Gastrocnemius medialis (tissue), 4 donors: ENCODE measurements at regions not wholly inside any gene's neighbourhood (a gene's known extent, or its start where the extent isn't known, plus 50 kb on each side); places are given as distances from the start of the nearest gene placed in this dataset.
A peak's percentile ranks its signal among the peaks of the same experiment; 100 is the strongest.

Experiments
- ATAC-seq, 2 donors: fragments of 150-250 bp; one replicate each; pipeline ENCODE4 v1.9.1; 2016
- DNase-seq, 2 donors: peaks; one replicate each; pipeline ENCODE4 v3.0.0-alpha.2; 2019
- H3K27ac ChIP-seq, 4 donors: fragments of 200-600 bp; sonication (generic); 1 replicate in 1 of 4; 2 replicates in 3 of 4; pipeline ENCODE4 v1.5.1; 2016 to 2018; ENCODE audit warnings: mild to moderate bottlenecking in 2 of 4, moderate library complexity in 1 of 4
- H3K27me3 ChIP-seq, 3 donors: fragments of 200-600 bp; sonication (generic) in 2 of 3; 1 replicate in 1 of 3; 2 replicates in 2 of 3; pipeline versions ENCODE4 v1.5.1 to v1.6.0; 2016 to 2019; ENCODE audit warnings: mild to moderate bottlenecking in 1 of 3, moderate library complexity in 1 of 3
- H3K36me3 ChIP-seq, 2 donors: fragments of 200-600 bp; sonication (generic) in 1 of 2; one replicate each; pipeline ENCODE4 v1.5.1; 2017 to 2018
- H3K4me1 ChIP-seq, 2 donors: fragments of 200-600 bp; sonication (generic) in 1 of 2; one replicate each; pipeline ENCODE4 v1.5.1; 2016 to 2017; ENCODE audit warnings: mild to moderate bottlenecking in 2 of 2
- H3K4me3 ChIP-seq, 4 donors: fragments of 200-600 bp; sonication (generic) in 3 of 4; 1 replicate in 1 of 4; 2 replicates in 3 of 4; pipeline ENCODE4 v1.5.1; 2016 to 2019; ENCODE audit warnings: mild to moderate bottlenecking in 2 of 4
- H3K9me3 ChIP-seq, 3 donors: fragments of 200-600 bp; sonication (generic) in 2 of 3; 1 replicate in 1 of 3; 2 replicates in 2 of 3; pipeline ENCODE4 v1.5.1; 2016 to 2019
- CTCF ChIP-seq, 5 experiments: fragments of 450-650 bp in 3 of 5; fragments of 200-600 bp in 2 of 5; sonication (generic) in 2 of 5; IDR thresholded peaks in 4 of 5; conservative IDR thresholded peaks in 1 of 5; 1 replicate in 4 of 5; 2 replicates in 1 of 5; pipeline ENCODE4 v1.5.1; 2016 to 2019; ENCODE audit warnings: antibody characterized with exemption in 5 of 5, mild to moderate bottlenecking in 3 of 5, moderate library complexity in 3 of 5
- POLR2A ChIP-seq, 2 donors: fragments of 450-650 bp; IDR thresholded peaks; one replicate each; pipeline ENCODE4 v1.6.1; 2017; ENCODE audit warnings: antibody characterized with exemption in 2 of 2, mild to moderate bottlenecking in 2 of 2, moderate library complexity in 2 of 2
- in situ Hi-C, 4 donors: fragments of 200-750 bp; cut with MboI; loops; one replicate each; pipeline versions ENCODE4 v1.15.0 to v1.8.0; 2017; ENCODE audit warnings: low sequenced_read_pairs in 4 of 4
- intact Hi-C: fragments of 100-400 bp; cut with DNase I; formaldehyde crosslinking; loops from one replicate; pipeline ENCODE4 v1.15.1; 2023; ENCODE audit warnings: low total_unique reads

- peak; percentile 50 to 60 for ATAC-seq
- in situ Hi-C loops = no loop called here
Measured at GRCh38 chr14:30375296-30375892, 183.6 kb upstream of the G2E3 start.

GRCh38 chr14:30381861-30382480 lies 177.0 kb upstream of the G2E3 start:
- no peaks in the 10 kb centered on the region for H3K9me3 ChIP-seq
- no peak overlapping the region for H3K4me3 ChIP-seq
- in situ Hi-C loops (no loop called here), intact Hi-C loops (no loop called here)
- no peaks in the 10 kb centered on the region for H3K4me1 ChIP-seq
- ATAC-seq = no peak
- H3K27me3 ChIP-seq = no peaks in the 10 kb centered on the region
- DNase-seq = no peak
- H3K36me3 ChIP-seq = no peaks in the 10 kb centered on the region
- H3K27ac ChIP-seq = no peak overlapping the region
- no peak for TF ChIP-seq CTCF (IDR thresholded peaks at IDR 0.05 in 4 of 5, conservative IDR thresholded peaks at IDR 0.05 in 1 of 5)
- no peak for TF ChIP-seq POLR2A (IDR thresholded peaks at IDR 0.05)

More at GRCh38 chr14:30375296-30375892, 183.6 kb upstream of the G2E3 start:
- Histone ChIP-seq H3K36me3 (no peaks in the 10 kb centered on the region), H3K4me1 (no peaks in the 10 kb centered on the region), H3K27ac (no peak overlapping the region), H3K4me3 (no peak overlapping the region), H3K9me3 (no peaks in the 10 kb centered on the region), H3K27me3 (no peaks in the 10 kb centered on the region)
- intact Hi-C loops = loop anchor here (5.0 kb wide), 1 partner anchor 147 kb away; no protein-coding TSS in a partner anchor
- DNase-seq = peak; percentile 6 to 44
- TF ChIP-seq POLR2A (IDR thresholded peaks at IDR 0.05) = no peak
- TF ChIP-seq CTCF (IDR thresholded peaks at IDR 0.05 in 4 of 5, conservative IDR thresholded peaks at IDR 0.05 in 1 of 5) = peak; percentile 41 to 75 (median 68)

GRCh38 chr14:30385925-30386324 lies 173.0 kb upstream of the G2E3 start:
- intact Hi-C loops (no loop called here), in situ Hi-C loops (no loop called here)
- no peaks in the 10 kb centered on the region for H3K4me1 ChIP-seq
- H3K9me3 ChIP-seq = no peaks in the 10 kb centered on the region
- no peak for DNase-seq
- H3K4me3 ChIP-seq = no peak overlapping the region
- no peaks in the 10 kb centered on the region for H3K36me3 ChIP-seq
- no peaks in the 10 kb centered on the region for H3K27me3 ChIP-seq
- TF ChIP-seq CTCF (IDR thresholded peaks at IDR 0.05 in 4 of 5, conservative IDR thresholded peaks at IDR 0.05 in 1 of 5) (no peak), POLR2A (IDR thresholded peaks at IDR 0.05) (no peak)
- H3K27ac ChIP-seq = no peak overlapping the region
- no peak for ATAC-seq

- in situ Hi-C loops = no loop called here
- no peaks in the 10 kb centered on the region for H3K27me3 ChIP-seq
- H3K9me3 ChIP-seq = no peaks in the 10 kb centered on the region
- intact Hi-C loops = no loop called here
- H3K36me3 ChIP-seq = no peaks in the 10 kb centered on the region
- ATAC-seq (no peak), DNase-seq (no peak)
- H3K4me1 ChIP-seq = no peaks in the 10 kb centered on the region
- TF ChIP-seq POLR2A (IDR thresholded peaks at IDR 0.05) (no peak), CTCF (IDR thresholded peaks at IDR 0.05 in 4 of 5, conservative IDR thresholded peaks at IDR 0.05 in 1 of 5) (no peak)
- H3K4me3 ChIP-seq = no peak overlapping the region
- H3K27ac ChIP-seq = no peak overlapping the region
Measured at GRCh38 chr14:30387871-30388270, 171.1 kb upstream of the G2E3 start.
